HG02840 (cell line): ENCODE measurements at regions not wholly inside any gene's neighbourhood (a gene's known extent, or its start where the extent isn't known, plus 50 kb on each side); places are given as distances from the start of the nearest gene placed in this dataset.
"Not testable (repeated sequence)": the region's sequence is repeated elsewhere in the genome, so short reads cannot be mapped to it uniquely, and the experiment has no call there.

Source experiments
- ATAC-seq: cut with Tn5 transposase; IDR thresholded peaks from one replicate; pipeline ENCODE4 v1.9.1; 2021; ENCODE audit warnings: mild to moderate bottlenecking, moderate library complexity, moderate number of reproducible peaks; ENCODE audit not compliant: unreplicated experiment, low FRiP score

- no peak for ATAC-seq
These were observed 332.4 kb upstream of the BRINP1 start for GRCh38 chr9:119701651-119702050.

GRCh38 chr9:119698535-119698934 lies 329.3 kb upstream of the BRINP1 start:
- ATAC-seq, result no peak

GRCh38 chr9:119697996-119698395 lies 328.8 kb upstream of the BRINP1 start:
- no peak for ATAC-seq

- ATAC-seq, result no peak
These were observed 320.6 kb upstream of the BRINP1 start for GRCh38 chr9:119689879-119690278.

- ATAC-seq, result no peak
These were observed 319.3 kb upstream of the BRINP1 start for GRCh38 chr9:119688547-119688946.

GRCh38 chr9:119677811-119678505 lies 308.7 kb upstream of the BRINP1 start:
- no peak for ATAC-seq

- no peak for ATAC-seq
These were observed 306.7 kb upstream of the BRINP1 start for GRCh38 chr9:119675951-119676350.

- ATAC-seq, result not testable (repeated sequence)
These were observed 303.5 kb upstream of the BRINP1 start for GRCh38 chr9:119672763-119673162.

GRCh38 chr9:119667916-119668315 lies 298.7 kb upstream of the BRINP1 start:
- ATAC-seq, result no peak

- no peak for ATAC-seq
These were observed 297.9 kb upstream of the BRINP1 start for GRCh38 chr9:119667163-119667562.

- no peak for ATAC-seq
These were observed 293.1 kb upstream of the BRINP1 start for GRCh38 chr9:119662329-119662728.

- ATAC-seq, result no peak
These were observed 283.7 kb upstream of the BRINP1 start for GRCh38 chr9:119652931-119653330.

GRCh38 chr9:119649205-119649604 lies 280.0 kb upstream of the BRINP1 start:
- ATAC-seq, result no peak

- ATAC-seq, result no peak
These were observed 270.2 kb upstream of the BRINP1 start for GRCh38 chr9:119639287-119639955.

- ATAC-seq, result no peak
These were observed 264.8 kb upstream of the BRINP1 start for GRCh38 chr9:119634006-119634405.

GRCh38 chr9:119611565-119611964 lies 242.3 kb upstream of the BRINP1 start:
- ATAC-seq, result no peak

- ATAC-seq, result no peak
These were observed 240.2 kb upstream of the BRINP1 start for GRCh38 chr9:119609277-119609971.

- no peak for ATAC-seq
These were observed 232.4 kb upstream of the BRINP1 start for GRCh38 chr9:119601632-119602031.

GRCh38 chr9:119597499-119597898 lies 228.3 kb upstream of the BRINP1 start:
- ATAC-seq, result no peak

- ATAC-seq, result no peak
These were observed 227.5 kb upstream of the BRINP1 start for GRCh38 chr9:119596703-119597102.

- ATAC-seq, result no peak
These were observed 219.9 kb upstream of the BRINP1 start for GRCh38 chr9:119588874-119589744.
